HG03064 (cell line): ENCODE measurements at regions not wholly inside any gene's neighbourhood (a gene's known extent, or its start where the extent isn't known, plus 50 kb on each side); places are given as distances from the start of the nearest gene placed in this dataset.
"Not testable (repeated sequence)": the region's sequence is repeated elsewhere in the genome, so short reads cannot be mapped to it uniquely, and the experiment has no call there.

Experiments used
- ATAC-seq: cut with Tn5 transposase; IDR thresholded peaks from one replicate; pipeline ENCODE4 v1.9.1; 2021; ENCODE audit warnings: low read depth; ENCODE audit not compliant: unreplicated experiment

DNA sequence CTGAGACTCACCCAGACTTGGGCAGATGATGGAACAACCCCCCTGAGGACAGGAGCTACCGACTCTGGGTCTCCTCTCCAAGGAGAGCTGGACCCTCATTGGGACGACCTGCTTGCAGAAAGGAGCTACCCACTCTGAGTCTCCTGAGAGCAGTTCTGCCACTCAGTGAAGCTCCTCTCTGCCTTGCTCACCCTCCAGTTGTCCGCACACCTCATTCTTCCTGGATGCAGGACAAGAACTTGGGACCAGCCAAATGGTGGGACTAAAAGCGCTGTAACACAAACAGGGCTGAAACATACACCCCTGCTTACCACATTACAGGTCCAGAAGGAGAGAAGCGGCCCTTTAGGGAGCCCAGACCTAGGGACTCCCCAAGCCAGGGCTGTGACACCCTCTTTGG is 124.9 kb upstream of the CCDC150 start:
- no peak for ATAC-seq

DNA sequence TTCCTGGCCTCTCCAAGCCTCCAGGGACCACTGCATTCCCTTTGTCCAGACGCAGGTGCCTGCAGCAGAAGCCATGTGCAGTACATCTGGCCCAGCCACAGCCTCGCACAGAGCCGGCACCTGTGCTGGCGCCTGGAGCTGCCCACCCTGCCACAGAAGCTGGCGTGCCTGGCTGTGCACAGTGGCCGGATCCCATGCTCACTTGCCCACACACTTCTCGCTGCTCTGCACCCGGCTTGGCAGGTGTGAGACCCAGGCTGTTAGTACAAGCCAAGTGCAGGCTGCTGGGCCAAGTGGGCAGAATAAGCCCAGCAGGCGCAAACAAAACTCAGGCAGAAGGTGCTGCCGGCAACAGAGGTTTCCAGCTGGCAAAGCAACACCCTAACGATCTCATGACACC is 124.5 kb upstream of the CCDC150 start:
- ATAC-seq, result no peak

DNA sequence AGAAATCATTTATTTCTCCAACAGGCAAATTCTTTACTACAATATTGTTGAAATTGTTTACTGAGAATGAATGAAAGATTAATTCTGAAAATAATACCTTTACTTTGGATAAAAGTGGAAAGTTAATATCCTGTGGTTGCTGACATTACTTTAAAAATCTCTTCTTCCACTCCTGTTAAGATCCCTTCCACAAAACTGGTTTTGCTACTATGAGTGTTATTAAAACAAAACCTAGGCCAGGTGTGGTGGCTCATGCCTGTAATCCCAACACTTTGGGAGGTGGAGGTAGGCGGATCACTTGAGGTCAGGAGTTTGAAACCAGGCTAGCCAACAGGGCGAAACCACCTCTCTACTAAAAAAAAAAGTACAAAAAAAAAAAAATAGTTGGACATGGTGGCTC is 123.9 kb upstream of the CCDC150 start:
- ATAC-seq, result no peak

DNA sequence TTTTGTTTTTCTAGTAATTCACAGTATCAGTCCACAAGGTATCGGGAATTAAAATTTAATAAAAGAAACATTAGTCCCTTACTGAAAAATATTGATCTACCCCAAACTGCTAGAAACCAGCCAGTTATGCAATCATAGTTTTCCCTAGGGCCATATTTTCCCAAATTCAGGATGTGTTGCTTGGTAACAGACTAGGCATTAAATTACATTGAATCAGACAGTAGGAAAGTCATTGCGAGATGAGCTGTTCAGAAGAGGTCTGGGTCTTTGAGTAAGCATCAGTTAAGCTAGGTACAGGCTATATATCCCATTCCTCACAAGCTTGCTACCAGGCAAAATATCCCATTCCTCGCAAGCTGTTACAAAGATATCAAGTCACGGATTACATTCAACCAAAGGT is 123.0 kb upstream of the CCDC150 start:
- no peak for ATAC-seq

DNA sequence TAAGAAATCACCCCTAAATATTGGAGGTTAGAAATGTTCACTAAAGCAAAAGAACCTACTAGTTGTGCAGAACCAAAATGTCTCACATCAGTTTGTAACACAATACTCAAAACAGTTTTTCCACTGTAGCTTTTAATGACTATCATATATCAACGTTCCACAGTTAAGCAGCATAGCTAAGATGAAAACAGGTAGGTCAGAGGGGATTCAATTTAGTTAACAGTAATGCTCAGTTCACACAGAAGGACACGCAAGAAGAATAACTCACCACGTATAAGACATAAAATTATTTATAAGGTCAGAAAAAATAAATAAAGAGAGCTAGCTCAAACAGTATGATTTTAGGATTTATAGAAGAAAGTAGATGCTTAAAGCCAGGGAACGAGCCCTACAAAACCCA is 118.9 kb upstream of the CCDC150 start:
- ATAC-seq, result no peak

DNA sequence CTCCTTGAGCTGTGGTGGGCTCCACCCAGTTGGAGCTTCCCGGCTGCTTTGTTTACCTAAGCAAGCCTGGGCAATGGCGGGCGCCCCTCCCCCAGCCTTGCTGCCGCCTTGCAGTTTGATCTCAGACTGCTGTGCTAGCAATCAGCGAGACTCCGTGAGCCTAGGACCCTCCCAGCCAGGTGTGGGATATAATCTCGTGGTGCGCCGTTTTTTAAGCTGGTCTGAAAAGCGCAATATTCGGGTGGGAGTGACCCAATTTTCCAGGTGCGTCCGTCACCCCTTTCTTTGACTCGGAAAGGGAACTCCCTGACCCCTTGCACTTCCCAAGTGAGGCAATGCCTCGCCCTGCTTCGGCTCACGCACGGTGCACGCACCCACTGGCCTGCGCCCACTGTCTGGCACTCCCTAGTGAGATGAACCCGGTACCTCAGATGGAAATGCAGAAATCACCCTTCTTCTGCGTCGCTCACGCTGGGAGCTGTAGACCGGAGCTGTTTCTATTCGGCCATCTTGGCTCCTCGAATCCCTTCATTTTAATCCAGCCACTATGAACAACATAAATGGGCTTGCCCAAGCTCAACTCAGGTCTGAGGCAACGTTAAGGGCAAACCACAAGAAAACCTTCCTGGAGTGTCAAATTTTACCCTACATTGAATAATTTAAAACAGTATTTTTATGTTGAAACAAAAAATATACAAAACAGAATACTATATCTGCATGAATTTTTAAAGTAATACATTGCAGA is 112.4 kb upstream of the CCDC150 start:
- not testable (repeated sequence) for ATAC-seq

DNA sequence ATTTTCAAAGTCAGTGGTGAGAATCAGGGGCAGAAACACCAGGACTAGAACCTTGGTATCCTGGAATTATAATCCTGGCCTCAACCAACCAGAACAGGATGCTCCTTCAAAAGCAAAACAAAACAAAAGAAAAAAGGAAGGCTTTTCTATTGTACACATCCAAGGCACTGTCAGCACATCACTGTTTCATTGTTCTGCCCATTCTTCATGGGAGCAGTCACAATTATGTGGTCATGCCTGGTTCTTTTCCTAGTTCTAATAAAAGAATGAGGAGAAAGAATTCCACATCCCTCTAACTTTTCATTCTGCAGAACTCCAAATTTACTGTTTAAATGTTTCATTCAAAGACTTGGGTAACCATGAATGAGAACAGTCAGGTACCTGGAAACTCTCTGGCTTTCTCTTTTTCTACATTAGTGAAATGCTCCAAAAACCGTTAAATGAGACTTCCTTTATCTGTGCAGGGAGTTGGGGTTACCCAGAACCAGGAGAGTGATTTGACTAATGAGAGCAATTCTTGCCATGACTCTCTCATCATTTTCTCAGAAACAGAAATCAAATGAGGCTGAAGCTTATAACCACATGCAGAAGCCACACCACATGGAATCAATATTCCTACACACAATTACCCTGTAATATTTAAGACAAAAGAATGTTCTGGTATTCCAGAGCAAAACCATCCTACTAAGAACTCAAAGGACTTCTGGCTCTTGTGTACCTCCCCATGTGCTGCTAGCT is 110.9 kb upstream of the CCDC150 start:
- no peak for ATAC-seq

DNA sequence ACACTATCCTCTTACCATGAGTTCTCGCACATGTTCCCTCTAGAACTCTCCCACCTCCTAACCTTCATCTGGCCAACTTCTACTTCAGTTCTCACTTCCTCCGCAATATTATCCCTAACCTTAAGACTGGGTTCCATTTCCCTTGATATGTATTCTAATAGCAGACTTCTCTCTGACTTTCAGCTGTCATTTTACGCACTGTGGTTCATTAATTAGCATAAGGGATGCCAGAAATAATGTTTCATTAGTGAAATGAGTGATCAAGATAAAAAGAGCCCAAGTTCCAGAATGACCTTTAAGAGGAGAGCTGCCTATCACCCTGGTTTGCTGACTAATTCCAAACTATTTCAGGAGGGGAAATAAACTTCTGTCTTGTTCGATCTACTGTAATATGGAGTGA is 108.6 kb upstream of the CCDC150 start:
- ATAC-seq, result no peak

DNA sequence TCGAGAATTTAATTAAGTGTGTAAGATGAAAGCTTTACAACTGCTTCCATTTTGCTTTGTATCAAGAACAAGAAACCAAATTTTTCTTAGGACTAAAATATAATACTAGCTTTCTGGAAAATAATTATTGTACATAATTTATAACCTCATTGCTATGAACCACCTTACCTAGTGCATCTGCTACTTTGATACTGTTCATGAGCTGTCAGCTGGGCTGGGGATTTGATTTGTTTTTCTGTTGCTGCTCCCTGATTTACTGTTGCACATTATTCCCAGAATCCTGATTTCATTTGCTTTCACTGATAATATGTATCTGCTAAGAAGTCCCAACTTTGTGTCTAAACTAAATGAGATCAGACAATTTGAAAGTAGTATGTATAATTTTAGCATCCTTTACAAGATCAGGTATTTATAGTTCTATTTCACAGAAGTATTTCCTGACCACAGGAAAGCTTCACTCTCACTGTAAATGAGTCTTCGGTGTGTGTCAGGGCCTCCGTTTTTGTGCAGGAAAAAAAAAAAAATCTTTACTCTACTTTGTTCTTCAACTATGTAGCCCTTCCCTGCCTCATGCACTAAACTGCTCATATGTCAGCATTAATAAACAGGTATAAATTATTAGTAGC is 105.6 kb upstream of the CCDC150 start:
- no peak for ATAC-seq

DNA sequence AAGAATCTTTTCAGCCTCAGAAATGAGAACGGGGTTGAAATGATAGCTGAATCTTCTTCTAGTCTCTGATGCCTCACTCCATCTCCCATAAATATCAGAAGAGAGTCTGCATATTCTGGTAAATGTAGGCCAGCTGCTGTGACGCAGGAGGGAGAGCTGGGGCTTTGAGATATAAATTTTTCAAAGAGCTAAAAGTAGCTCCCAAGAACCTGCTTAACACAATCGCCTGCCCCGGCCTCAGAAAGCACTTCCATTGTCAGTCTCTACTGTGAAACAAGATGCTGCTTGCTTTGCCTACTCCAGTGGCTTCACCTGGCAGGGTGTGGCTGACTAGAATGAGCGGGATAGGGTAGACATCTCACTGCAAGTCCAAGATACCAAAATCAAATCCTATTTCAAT is 105.0 kb upstream of the CCDC150 start:
- ATAC-seq, result no peak

DNA sequence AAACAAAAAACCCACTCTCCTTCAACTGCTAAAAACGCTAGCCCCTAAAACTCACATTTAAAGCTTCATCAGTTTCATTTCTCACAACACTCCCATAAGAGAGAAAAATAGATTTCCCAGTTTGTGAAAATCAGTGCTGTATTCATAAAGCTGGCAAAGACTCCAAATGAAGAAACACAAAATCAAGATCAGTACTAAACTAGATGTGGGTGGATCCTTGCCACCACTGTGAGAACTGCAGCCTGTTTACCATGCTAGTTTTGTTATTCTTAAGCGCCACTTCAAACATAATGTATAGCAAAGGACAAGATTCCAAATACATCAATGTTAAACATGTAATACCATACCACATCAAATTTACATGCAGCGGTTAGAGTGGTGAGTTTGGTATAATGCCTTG is 104.5 kb upstream of the CCDC150 start:
- no peak for ATAC-seq

DNA sequence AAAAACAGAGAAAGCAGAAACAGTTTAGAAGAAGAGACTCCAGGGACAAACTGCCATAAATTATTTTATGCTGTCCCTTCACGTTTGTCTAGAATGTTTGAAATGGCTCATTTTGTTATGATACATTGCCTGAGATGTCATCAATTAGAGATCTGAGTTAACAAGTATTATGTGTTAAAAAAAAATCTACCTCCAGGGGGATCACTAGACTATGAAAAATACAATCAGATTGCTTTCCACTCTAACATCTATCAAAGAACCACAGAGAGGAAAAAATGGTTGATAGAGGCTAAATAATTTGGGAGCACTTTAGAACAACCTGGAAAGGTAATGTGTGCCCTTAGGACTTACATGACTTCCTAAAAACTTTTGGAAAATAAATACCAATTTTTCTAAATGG is 103.8 kb upstream of the CCDC150 start:
- no peak for ATAC-seq

DNA sequence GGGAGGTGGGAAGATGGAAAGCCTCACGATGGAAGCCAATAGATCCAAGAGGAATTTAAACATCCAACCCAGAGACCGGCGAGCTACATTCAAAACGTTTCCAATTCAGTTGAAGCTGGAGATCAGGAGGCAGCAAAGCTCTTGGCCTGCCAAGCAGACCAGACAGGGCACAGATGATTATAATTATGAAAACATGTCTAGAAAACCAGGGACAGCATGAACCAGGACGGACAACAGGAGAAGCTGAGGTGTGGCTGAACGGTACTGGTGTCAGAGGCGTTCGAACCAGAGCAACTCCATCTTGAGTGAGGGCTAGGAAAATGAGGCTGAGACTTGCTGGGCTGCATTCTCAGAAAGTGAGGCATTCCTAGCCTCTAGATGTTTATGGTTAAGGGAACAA is 102.2 kb upstream of the CCDC150 start:
- no peak for ATAC-seq

DNA sequence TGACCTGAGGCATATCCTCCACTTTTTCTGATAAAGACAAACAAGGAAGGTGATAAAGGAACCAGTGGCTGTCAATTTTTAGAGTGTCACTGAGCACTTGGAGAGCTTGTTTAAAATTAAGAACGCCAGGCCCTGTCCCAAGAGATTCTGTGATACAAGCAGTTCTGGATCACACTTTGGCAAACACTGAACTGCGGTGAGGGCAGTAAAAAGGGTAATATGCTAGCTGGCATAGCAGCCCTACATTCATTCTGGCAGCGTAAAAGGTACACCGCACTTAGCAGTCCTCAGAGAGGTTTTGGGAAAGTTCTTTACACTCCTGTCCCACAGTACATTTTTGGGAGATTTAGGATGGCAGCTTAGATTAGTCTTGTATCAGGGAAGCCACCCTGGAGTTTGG is 101.3 kb upstream of the CCDC150 start:
- ATAC-seq, result no peak

DNA sequence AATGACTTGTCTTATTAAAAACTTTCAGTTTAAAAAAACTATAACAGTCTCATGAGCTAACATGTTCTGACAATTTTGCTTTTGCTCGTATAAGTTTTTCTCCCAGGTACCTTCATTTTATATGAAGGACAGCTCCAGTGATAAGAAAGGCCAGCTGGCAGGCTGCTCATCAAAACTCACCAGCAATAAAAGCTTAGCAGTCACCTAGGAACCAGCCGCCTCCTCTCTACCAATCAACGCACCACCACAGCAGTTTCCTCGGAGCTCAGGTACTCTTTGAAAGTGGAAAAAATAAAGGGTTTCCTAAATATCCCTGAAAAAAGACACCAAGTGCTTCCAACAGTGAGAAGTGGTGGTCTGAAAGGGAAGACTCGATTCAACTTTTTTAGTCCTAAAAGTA is 100.9 kb upstream of the CCDC150 start:
- no peak for ATAC-seq

DNA sequence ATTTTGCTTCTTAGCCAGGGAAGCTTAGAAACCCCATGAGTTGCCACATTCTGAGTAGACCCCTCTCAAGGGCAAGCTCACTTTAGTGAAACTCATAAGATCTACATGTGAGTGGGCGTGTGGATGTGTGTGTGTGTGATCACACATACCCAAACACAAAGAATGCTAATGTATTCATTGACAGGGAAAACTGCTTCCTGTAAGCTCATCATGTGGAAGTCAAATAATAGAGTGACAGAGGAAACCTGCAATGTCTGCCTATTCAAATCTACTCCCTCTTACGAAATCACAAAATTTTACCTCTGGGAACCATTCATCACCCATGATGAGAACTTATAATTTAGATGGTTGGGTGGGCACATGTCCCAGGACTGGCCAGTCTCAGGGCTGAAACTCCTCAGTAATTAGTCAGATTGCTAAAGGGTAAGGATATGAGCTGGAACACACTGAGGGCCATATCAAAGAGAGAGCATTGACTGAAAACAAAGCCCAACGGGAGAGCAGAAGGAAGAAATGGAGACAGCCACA is 94.5 kb upstream of the CCDC150 start:
- ATAC-seq, result no peak

DNA sequence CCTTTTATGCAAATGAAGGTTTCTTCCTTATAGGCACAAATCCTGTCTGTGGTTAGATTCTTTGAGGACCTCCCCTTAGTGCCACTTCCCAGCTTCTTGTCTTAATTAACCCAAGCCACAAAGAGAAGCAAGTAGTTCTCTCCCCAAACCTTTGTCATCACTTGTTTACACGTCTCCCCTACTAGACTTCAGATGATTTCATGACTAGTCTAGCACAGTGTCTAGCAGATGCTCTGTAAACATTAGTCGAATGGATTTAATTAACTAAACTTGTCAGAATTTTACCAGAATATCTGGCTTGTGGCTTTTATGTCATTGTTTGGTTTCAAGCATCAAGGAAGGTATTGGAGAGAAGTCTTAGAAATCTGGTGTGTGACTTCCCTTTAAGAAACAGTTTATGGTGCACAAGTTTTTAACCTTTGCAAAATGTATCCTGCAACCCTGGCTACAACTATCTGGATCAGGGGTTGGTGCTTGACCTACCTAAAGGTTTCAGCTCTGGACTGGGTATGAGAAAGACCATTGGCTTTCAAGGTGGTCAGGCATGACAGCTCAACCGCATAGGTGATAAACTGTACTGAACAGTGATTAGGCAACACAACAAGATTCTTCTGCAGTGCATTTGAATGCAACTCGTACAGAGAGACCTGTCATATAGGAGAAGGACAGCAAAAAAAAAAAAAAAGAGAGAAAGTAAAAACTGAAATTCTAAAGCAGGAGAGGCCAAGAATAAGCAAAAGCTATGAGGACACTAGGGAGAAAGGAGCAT is 93.2 kb upstream of the CCDC150 start:
- no peak for ATAC-seq

DNA sequence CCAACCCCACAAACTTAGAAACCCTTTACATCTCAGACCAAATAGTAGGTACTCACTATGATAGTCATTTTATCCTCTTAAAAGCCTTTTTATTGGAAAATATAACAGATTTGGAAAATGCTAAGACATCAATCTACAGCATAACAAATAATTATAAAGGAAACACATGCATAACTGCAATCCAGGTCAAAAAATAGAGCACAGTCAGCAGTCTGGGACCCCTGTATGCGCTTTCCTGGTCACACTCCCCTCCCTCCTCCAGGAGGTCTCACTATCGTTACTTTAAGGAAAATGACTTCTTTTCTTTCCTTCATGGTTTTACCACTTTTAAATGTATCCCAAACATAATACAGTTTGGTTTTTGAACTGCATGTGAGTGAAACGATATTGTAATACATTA is 90.5 kb upstream of the CCDC150 start:
- no peak for ATAC-seq

DNA sequence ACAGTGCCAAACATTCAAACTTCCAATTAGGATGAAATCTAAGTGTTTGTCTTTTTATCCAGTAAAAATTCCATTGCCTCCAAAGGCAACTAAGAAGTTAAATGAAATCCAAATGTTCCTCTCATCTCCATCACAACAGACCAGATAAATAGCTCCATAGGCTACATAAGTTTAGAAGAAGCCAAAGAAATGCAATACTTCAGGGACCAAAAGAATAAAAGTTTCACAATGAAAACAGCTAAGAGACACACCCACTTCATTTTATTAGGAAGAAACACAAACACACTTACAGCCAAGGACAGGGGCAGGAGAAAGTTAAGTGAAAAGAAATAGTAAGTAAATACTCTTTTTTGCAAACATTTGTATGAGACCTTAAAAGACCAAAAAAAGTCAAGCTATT is 88.5 kb upstream of the CCDC150 start:
- no peak for ATAC-seq

DNA sequence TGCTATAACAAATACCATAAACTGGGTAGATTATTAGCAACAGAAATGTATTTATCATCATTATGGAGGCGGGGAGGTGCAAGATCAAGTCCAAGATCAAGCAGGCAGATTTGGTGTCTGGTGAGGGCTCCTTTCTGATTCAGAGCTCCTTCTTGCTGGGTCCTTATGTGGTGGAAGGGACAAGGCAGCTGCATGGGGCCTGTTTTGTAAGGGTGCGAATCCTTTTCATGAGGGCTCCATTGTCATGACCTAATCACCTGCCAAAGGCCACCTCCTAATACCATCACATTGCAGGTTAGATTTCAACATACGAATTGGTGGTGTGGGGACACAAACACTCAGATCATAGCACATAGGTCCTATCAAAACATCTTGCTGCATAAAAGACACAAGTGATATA is 84.4 kb upstream of the CCDC150 start:
- ATAC-seq, result no peak

DNA sequence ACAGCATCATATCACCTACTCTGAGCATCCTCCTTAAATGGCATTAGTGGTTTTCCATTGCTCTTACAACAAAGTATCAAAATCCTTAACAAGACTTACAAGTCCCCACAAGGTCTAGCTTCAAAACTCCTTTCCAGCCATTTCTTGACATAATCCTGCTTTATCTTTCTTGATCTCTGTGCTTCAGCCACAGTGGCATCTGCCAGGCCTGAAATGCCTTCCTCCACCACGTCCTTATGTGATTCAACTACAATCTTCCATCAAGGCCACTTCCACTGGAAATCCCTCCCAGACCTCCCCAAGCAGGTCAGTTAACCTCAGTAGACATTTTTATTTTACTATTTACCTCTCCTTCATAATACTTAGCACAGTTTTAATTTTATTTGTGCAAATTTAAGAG is 83.8 kb upstream of the CCDC150 start:
- no peak for ATAC-seq
